Spleen (tissue), 7 donors: ENCODE measurements at regions not wholly inside any gene's neighbourhood (a gene's known extent, or its start where the extent isn't known, plus 50 kb on each side); places are given as distances from the start of the nearest gene placed in this dataset.

ENCODE experiments used
- POLR2A ChIP-seq, 3 donors: fragments of 450-650 bp; IDR thresholded peaks; one replicate each; pipeline ENCODE4 v1.5.1; 2017; ENCODE audit warnings: antibody characterized with exemption in 3 of 3, mild to moderate bottlenecking in 1 of 3
- POLR2AphosphoS5 ChIP-seq, 3 donors: sonication (generic); formaldehyde crosslinking; IDR thresholded peaks; one replicate each; pipeline ENCODE4 v1.5.1; 2017; ENCODE audit warnings: antibody characterized with exemption in 3 of 3
- TF ChIP-seq, protein P1 (sequence below), 11 experiments: fragments of 200-600 bp in 7 of 11; fragments of 450-650 bp in 4 of 11; sonication (generic) in 4 of 11; IDR thresholded peaks in 8 of 11; conservative IDR thresholded peaks in 3 of 11; 1 replicate in 7 of 11; 2 replicates in 4 of 11; pipeline versions ENCODE4 v1.4.0 to v1.8.0; 2016 to 2021; ENCODE audit warnings: antibody characterized with exemption in 11 of 11, inconsistent platforms in 4 of 11, mild to moderate bottlenecking in 1 of 11
- donor health status: DM: no; HTN: no; CAD: no; lungs with moderate emphysema.
- donor health status: DM: no; HTN: no; CAD: no.
- donor health status: DM: no; HTN: no; CAD: no.

DNA sequence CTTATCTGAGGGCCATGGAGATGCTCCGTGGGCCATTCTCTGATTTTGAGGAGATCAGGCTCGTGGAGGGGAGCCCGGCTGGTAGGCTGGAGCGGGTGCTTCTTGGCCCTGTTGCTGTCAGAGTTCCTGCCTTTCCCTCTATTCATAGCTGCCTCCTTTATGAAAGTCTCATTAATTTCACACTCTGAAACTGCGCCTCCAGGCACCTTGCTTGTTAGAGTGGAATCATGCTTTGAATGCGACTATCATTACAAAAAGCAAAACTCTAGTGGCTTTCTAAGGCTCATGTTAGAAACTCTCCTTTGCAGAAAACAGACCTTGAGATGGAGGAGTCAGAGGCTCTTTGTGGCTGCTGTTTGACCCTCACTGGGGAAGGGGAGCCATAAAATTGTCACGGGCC is 131.0 kb upstream of the SNTG2 start:
- TF ChIP-seq, protein P1, sequence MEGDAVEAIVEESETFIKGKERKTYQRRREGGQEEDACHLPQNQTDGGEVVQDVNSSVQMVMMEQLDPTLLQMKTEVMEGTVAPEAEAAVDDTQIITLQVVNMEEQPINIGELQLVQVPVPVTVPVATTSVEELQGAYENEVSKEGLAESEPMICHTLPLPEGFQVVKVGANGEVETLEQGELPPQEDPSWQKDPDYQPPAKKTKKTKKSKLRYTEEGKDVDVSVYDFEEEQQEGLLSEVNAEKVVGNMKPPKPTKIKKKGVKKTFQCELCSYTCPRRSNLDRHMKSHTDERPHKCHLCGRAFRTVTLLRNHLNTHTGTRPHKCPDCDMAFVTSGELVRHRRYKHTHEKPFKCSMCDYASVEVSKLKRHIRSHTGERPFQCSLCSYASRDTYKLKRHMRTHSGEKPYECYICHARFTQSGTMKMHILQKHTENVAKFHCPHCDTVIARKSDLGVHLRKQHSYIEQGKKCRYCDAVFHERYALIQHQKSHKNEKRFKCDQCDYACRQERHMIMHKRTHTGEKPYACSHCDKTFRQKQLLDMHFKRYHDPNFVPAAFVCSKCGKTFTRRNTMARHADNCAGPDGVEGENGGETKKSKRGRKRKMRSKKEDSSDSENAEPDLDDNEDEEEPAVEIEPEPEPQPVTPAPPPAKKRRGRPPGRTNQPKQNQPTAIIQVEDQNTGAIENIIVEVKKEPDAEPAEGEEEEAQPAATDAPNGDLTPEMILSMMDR (IDR thresholded peaks at IDR 0.05 in 8 of 11, conservative IDR thresholded peaks at IDR 0.05 in 3 of 11): no peak
- TF ChIP-seq POLR2A (IDR thresholded peaks at IDR 0.05) (no peak), POLR2AphosphoS5 (IDR thresholded peaks at IDR 0.05) (no peak)
